Neural progenitor cell (in vitro differentiated cells): ENCODE measurements at regions not wholly inside any gene's neighbourhood (a gene's known extent, or its start where the extent isn't known, plus 50 kb on each side); places are given as distances from the start of the nearest gene placed in this dataset.

Experiments used
- EZH2 ChIP-seq: fragments of 200-600 bp; sonication (generic); IDR thresholded peaks from 2 replicates; pipeline ENCODE4 v1.6.1; 2017; ENCODE audit warnings: antibody characterized with exemption, mild to moderate bottlenecking, moderate library complexity
- EZH2phosphoT487 ChIP-seq: fragments of 200-600 bp; sonication (generic); IDR thresholded peaks from 2 replicates; pipeline ENCODE4 v1.6.1; 2017; ENCODE audit warnings: antibody characterized with exemption
- TF ChIP-seq, protein P1 (sequence below): fragments of 200-600 bp; sonication (generic); IDR thresholded peaks from 2 replicates; pipeline ENCODE4 v1.5.1; 2017; ENCODE audit warnings: antibody characterized with exemption, mild to moderate bottlenecking

DNA sequence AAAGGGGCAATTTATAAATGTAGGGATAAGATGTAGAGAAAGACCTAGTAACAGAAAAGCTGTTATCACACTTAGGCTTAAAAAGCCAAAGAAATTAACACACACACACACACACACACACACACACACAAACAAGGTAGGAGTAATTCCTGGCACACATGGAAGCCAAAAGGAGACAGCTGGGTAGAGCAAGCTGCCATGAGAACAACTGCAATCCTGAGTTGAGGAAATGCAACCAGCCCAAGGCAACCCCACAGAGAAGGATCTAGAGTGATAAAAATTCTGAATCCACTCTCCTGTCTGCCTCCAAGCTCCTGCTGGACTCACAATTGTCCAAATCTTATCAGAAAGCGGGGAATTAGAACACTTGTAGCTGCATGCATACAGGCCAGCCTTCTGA lies 229.1 kb upstream of the DGKB start:
- TF ChIP-seq, protein P1, sequence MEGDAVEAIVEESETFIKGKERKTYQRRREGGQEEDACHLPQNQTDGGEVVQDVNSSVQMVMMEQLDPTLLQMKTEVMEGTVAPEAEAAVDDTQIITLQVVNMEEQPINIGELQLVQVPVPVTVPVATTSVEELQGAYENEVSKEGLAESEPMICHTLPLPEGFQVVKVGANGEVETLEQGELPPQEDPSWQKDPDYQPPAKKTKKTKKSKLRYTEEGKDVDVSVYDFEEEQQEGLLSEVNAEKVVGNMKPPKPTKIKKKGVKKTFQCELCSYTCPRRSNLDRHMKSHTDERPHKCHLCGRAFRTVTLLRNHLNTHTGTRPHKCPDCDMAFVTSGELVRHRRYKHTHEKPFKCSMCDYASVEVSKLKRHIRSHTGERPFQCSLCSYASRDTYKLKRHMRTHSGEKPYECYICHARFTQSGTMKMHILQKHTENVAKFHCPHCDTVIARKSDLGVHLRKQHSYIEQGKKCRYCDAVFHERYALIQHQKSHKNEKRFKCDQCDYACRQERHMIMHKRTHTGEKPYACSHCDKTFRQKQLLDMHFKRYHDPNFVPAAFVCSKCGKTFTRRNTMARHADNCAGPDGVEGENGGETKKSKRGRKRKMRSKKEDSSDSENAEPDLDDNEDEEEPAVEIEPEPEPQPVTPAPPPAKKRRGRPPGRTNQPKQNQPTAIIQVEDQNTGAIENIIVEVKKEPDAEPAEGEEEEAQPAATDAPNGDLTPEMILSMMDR, result no peak
- TF ChIP-seq EZH2, result no peak
- no peak for TF ChIP-seq EZH2phosphoT487
